ENCODE measurements at regions not wholly inside any gene's neighbourhood (a gene's known extent, or its start where the extent isn't known, plus 50 kb on each side); places are given as distances from the start of the nearest gene placed in this dataset.
"Not testable (repeated sequence)": the region's sequence is repeated elsewhere in the genome, so short reads cannot be mapped to it uniquely, and the experiment has no call there.

DNA sequence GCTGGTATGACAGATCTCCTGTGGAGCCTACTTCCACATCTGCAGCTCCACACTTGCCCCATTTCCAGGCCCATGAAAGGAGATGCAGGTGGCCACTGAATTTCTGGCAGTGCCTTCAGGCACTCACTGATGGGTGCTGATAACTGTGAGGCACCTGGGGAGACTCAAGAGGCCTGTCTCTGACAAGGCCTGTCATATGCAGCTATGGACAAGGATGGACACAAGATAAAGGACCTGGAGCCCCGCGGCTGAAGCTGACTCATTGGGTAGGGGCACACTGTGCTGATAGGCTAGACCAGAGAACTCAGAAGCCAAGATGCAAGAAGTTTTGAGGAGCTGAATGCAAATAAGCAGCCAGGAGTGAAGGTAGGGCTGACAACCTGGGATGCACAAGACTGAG lies 81.0 kb upstream of the LRFN2 start:
- Histone ChIP-seq H3K36me3 (replicated peaks in 1 of 2; ENCODE audit: control insufficient read depth in 2 of 2, insufficient read depth in 2 of 2, low read length in 2 of 2) (no peaks in the 10 kb centered on the region), H3K18ac (ENCODE audit: low read length) (no peak overlapping the region), H2BK15ac (ENCODE audit: low read length) (no peak overlapping the region), H2AFZ (ENCODE audit: low read length) (no peak overlapping the region), H3K9ac (ENCODE audit: low read depth, low read length, poor library complexity) (no peak overlapping the region), H3K4me2 (ENCODE audit: insufficient read depth, low read length, poor library complexity, severe bottlenecking) (no peak overlapping the region), H3K9me3 (replicated peaks in 1 of 2; ENCODE audit: control insufficient read depth in 2 of 2, insufficient read depth in 1 of 2, low read depth in 1 of 2, low read length in 2 of 2) (peaks cover 0 to 7% of the 10 kb centered on the region in 2 donors), H3K14ac (ENCODE audit: low read length) (no peak overlapping the region), H3K23ac (ENCODE audit: low read depth, low read length, poor library complexity) (no peak overlapping the region), H4K8ac (ENCODE audit: low read depth, low read length) (no peak overlapping the region), H3K79me1 (ENCODE audit: low read depth, low read length) (no peaks in the 10 kb centered on the region), H2BK5ac (ENCODE audit: low read length) (no peak overlapping the region), H3K4me3 (ENCODE audit: low read length in 2 of 2) (no peak overlapping the region), H3K27ac (replicated peaks; ENCODE audit: low read length) (no peak overlapping the region), H3K4me1 (ENCODE audit: control insufficient read depth in 2 of 2, insufficient read depth in 1 of 2, low read depth in 1 of 2, low read length in 2 of 2) (no peaks in the 10 kb centered on the region), H2AK5ac (ENCODE audit: low read depth, low read length) (no peak overlapping the region), H4K91ac (ENCODE audit: low read depth, low read length, poor library complexity) (no peak overlapping the region), H3K27me3 (ENCODE audit: control insufficient read depth in 3 of 3, insufficient read depth in 3 of 3, low read depth in 1 of 3, low read length in 3 of 3) (no peaks in the 10 kb centered on the region), H2BK120ac (ENCODE audit: low read depth, low read length) (no peak overlapping the region), H3K4ac (ENCODE audit: low read length) (no peak overlapping the region), H2BK12ac (ENCODE audit: low read length) (no peak overlapping the region)
- DNase-seq (ENCODE audit: low spot score) = no peak
- WGBS, 2 donors (ENCODE audit: extremely low coverage in 2 of 2, insufficient read length in 2 of 2, insufficient replicate concordance in 1 of 2) = no CpG with 5 or more reads among the region's 2 CpGs

DNA sequence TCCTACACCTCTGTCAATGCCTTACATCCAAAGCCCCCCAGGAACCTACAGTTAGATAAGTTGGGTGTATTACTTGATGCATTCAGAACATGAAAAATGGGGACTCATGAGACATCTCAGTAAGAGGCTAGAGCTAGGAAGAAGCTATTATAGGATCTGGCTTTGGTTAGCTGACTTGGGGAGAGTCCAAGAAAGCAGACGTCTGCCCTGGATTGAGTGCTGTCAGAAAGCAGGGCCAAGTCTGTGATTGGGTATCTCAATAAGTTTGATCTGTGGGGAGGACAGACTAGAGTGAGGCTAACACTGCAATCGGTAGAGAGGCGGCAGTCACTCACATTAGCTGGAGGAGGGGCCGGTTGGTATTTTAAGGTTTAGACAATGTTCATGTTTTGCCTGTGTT lies 79.4 kb upstream of the LRFN2 start:
- no peaks in the 10 kb centered on the region for H3K36me3 ChIP-seq (replicated peaks in 1 of 2; ENCODE audit: control insufficient read depth in 2 of 2, insufficient read depth in 2 of 2, low read length in 2 of 2)
- no peak overlapping the region for H2AK5ac ChIP-seq (ENCODE audit: low read depth, low read length)
- no peaks in the 10 kb centered on the region for H3K27me3 ChIP-seq (ENCODE audit: control insufficient read depth in 3 of 3, insufficient read depth in 3 of 3, low read depth in 1 of 3, low read length in 3 of 3)
- no peak overlapping the region for H3K18ac ChIP-seq (ENCODE audit: low read length)
- H4K8ac ChIP-seq (ENCODE audit: low read depth, low read length) = no peak overlapping the region
- no peak overlapping the region for H2BK12ac ChIP-seq (ENCODE audit: low read length)
- no peak overlapping the region for H3K27ac ChIP-seq (replicated peaks; ENCODE audit: low read length)
- no peak overlapping the region for H2BK5ac ChIP-seq (ENCODE audit: low read length)
- no peak overlapping the region for H2BK120ac ChIP-seq (ENCODE audit: low read depth, low read length)
- H3K4me1 ChIP-seq (ENCODE audit: control insufficient read depth in 2 of 2, insufficient read depth in 1 of 2, low read depth in 1 of 2, low read length in 2 of 2) = no peaks in the 10 kb centered on the region
- no peak for DNase-seq (ENCODE audit: low spot score)
- H3K4me3 ChIP-seq (ENCODE audit: low read length in 2 of 2) = no peak overlapping the region
- H3K9ac ChIP-seq (ENCODE audit: low read depth, low read length, poor library complexity) = no peak overlapping the region
- no peak overlapping the region for H2AFZ ChIP-seq (ENCODE audit: low read length)
- no peak overlapping the region for H3K4me2 ChIP-seq (ENCODE audit: insufficient read depth, low read length, poor library complexity, severe bottlenecking)
- H4K91ac ChIP-seq (ENCODE audit: low read depth, low read length, poor library complexity) = no peak overlapping the region
- WGBS, 2 donors (ENCODE audit: extremely low coverage in 2 of 2, insufficient read length in 2 of 2, insufficient replicate concordance in 1 of 2) = no CpG with 5 or more reads among the region's 4 CpGs
- H3K23ac ChIP-seq (ENCODE audit: low read depth, low read length, poor library complexity) = no peak overlapping the region
- H3K79me1 ChIP-seq (ENCODE audit: low read depth, low read length) = no peaks in the 10 kb centered on the region
- H3K9me3 ChIP-seq (replicated peaks in 1 of 2; ENCODE audit: control insufficient read depth in 2 of 2, insufficient read depth in 1 of 2, low read depth in 1 of 2, low read length in 2 of 2) = peaks cover 0 to 7% of the 10 kb centered on the region in 2 donors
- H3K4ac ChIP-seq (ENCODE audit: low read length) = no peak overlapping the region
- no peak overlapping the region for H3K14ac ChIP-seq (ENCODE audit: low read length)
- no peak overlapping the region for H2BK15ac ChIP-seq (ENCODE audit: low read length)

DNA sequence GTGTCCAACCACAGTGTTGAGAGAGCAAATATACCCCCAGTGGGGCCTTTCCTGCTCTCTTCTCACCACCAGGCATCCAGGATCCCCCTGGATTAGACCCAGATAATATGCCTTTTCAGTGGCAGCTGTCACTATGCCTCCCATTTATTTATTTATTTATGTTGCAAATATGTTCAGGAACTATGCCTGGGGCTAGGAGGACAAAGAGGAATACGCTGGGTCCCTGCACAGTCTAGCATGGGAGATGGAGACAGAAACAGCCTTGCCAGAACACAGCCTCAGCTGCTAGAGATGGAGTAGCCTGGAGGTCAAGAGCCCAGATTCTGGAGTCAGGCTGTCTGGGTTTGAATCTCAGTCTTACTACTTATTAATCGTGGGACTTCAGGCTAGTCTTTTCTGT lies 74.6 kb upstream of the LRFN2 start:
- H3K9ac ChIP-seq (ENCODE audit: low read depth, low read length, poor library complexity) = no peak overlapping the region
- H2AK5ac ChIP-seq (ENCODE audit: low read depth, low read length) = no peak overlapping the region
- H3K36me3 ChIP-seq (replicated peaks in 1 of 2; ENCODE audit: control insufficient read depth in 2 of 2, insufficient read depth in 2 of 2, low read length in 2 of 2) = no peaks in the 10 kb centered on the region
- WGBS, 2 donors (ENCODE audit: extremely low coverage in 2 of 2, insufficient read length in 2 of 2, insufficient replicate concordance in 1 of 2) = no CpG with 5 or more reads among the region's 2 CpGs
- no peaks in the 10 kb centered on the region for H3K27me3 ChIP-seq (ENCODE audit: control insufficient read depth in 3 of 3, insufficient read depth in 3 of 3, low read depth in 1 of 3, low read length in 3 of 3)
- H3K4me3 ChIP-seq (ENCODE audit: low read length in 2 of 2) = no peak overlapping the region
- H3K9me3 ChIP-seq (replicated peaks in 1 of 2; ENCODE audit: control insufficient read depth in 2 of 2, insufficient read depth in 1 of 2, low read depth in 1 of 2, low read length in 2 of 2) = peaks cover 0 to 7% of the 10 kb centered on the region in 2 donors
- no peaks in the 10 kb centered on the region for H3K79me1 ChIP-seq (ENCODE audit: low read depth, low read length)
- no peak overlapping the region for H3K14ac ChIP-seq (ENCODE audit: low read length)
- H3K4me2 ChIP-seq (ENCODE audit: insufficient read depth, low read length, poor library complexity, severe bottlenecking) = no peak overlapping the region
- H3K27ac ChIP-seq (replicated peaks; ENCODE audit: low read length) = no peak overlapping the region
- no peak overlapping the region for H3K23ac ChIP-seq (ENCODE audit: low read depth, low read length, poor library complexity)
- H2BK12ac ChIP-seq (ENCODE audit: low read length) = no peak overlapping the region
- no peak overlapping the region for H2AFZ ChIP-seq (ENCODE audit: low read length)
- no peak overlapping the region for H3K18ac ChIP-seq (ENCODE audit: low read length)
- no peak overlapping the region for H4K8ac ChIP-seq (ENCODE audit: low read depth, low read length)
- H2BK120ac ChIP-seq (ENCODE audit: low read depth, low read length) = no peak overlapping the region
- no peak for DNase-seq (ENCODE audit: low spot score)
- H2BK5ac ChIP-seq (ENCODE audit: low read length) = no peak overlapping the region
- H3K4me1 ChIP-seq (ENCODE audit: control insufficient read depth in 2 of 2, insufficient read depth in 1 of 2, low read depth in 1 of 2, low read length in 2 of 2) = no peaks in the 10 kb centered on the region
- H4K91ac ChIP-seq (ENCODE audit: low read depth, low read length, poor library complexity) = no peak overlapping the region
- no peak overlapping the region for H2BK15ac ChIP-seq (ENCODE audit: low read length)
- no peak overlapping the region for H3K4ac ChIP-seq (ENCODE audit: low read length)

DNA sequence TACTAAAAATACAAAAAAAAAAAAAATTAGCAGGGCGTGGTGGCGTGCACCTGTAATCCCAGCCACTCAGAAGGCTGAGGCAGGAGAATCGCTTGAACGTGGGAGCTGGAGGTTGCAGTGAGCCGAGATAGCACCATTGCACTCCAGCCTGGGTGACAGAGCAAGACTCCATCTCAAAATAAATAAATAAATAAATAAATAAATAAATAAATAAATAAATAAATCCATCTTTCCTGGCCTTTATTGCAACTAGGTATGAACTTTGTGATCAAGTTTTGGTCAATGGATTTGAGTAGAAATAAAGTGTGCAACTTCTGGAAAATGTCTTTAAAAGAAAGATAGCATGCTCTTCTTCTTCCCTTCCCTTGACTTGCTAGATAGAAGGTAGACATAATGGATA lies 69.6 kb upstream of the LRFN2 start:
- not testable (repeated sequence) for H3K14ac ChIP-seq (ENCODE audit: low read length); H3K9me3 ChIP-seq (replicated peaks in 1 of 2; ENCODE audit: control insufficient read depth in 2 of 2, insufficient read depth in 1 of 2, low read depth in 1 of 2, low read length in 2 of 2); H3K36me3 ChIP-seq (replicated peaks in 1 of 2; ENCODE audit: control insufficient read depth in 2 of 2, insufficient read depth in 2 of 2, low read length in 2 of 2); H3K9ac ChIP-seq (ENCODE audit: low read depth, low read length, poor library complexity); H3K4me1 ChIP-seq (ENCODE audit: control insufficient read depth in 2 of 2, insufficient read depth in 1 of 2, low read depth in 1 of 2, low read length in 2 of 2); H2BK5ac ChIP-seq (ENCODE audit: low read length); H3K27me3 ChIP-seq (ENCODE audit: control insufficient read depth in 3 of 3, insufficient read depth in 3 of 3, low read depth in 1 of 3, low read length in 3 of 3); H3K4me2 ChIP-seq (ENCODE audit: insufficient read depth, low read length, poor library complexity, severe bottlenecking); DNase-seq (ENCODE audit: low spot score); H2BK120ac ChIP-seq (ENCODE audit: low read depth, low read length); H2BK15ac ChIP-seq (ENCODE audit: low read length); H4K8ac ChIP-seq (ENCODE audit: low read depth, low read length); H3K4ac ChIP-seq (ENCODE audit: low read length); H2AFZ ChIP-seq (ENCODE audit: low read length); H3K4me3 ChIP-seq (ENCODE audit: low read length in 2 of 2); H2BK12ac ChIP-seq (ENCODE audit: low read length); H3K79me1 ChIP-seq (ENCODE audit: low read depth, low read length); H2AK5ac ChIP-seq (ENCODE audit: low read depth, low read length); H4K91ac ChIP-seq (ENCODE audit: low read depth, low read length, poor library complexity); H3K18ac ChIP-seq (ENCODE audit: low read length); H3K23ac ChIP-seq (ENCODE audit: low read depth, low read length, poor library complexity); H3K27ac ChIP-seq (replicated peaks; ENCODE audit: low read length)
- WGBS, 2 donors (ENCODE audit: extremely low coverage in 2 of 2, insufficient read length in 2 of 2, insufficient replicate concordance in 1 of 2) = no CpG with 5 or more reads among the region's 5 CpGs
